ENCODE measurements at regions not wholly inside any gene's neighbourhood (a gene's known extent, or its start where the extent isn't known, plus 50 kb on each side); places are given as distances from the start of the nearest gene placed in this dataset.
A peak's percentile ranks its signal among the peaks of the same experiment; 100 is the strongest.

- in situ Hi-C loops (cut with HindIII; ENCODE audit: low pct_ligation_motif_present, low pct_unique_long_range_greater_than_20kb, low sequenced_read_pairs): no loop called here
- DNase-seq: no peak
Measured at GRCh38 chr10:54905578-54906192, 104.7 kb upstream of the PCDH15 start.

- DNase-seq: no peak
- in situ Hi-C loops (cut with HindIII; ENCODE audit: low pct_ligation_motif_present, low pct_unique_long_range_greater_than_20kb, low sequenced_read_pairs): no loop called here
Measured at GRCh38 chr10:54904833-54905232, 103.8 kb upstream of the PCDH15 start.

GRCh38 chr10:54903745-54904144, 102.7 kb upstream of the PCDH15 start:
- in situ Hi-C loops (cut with HindIII; ENCODE audit: low pct_ligation_motif_present, low pct_unique_long_range_greater_than_20kb, low sequenced_read_pairs): no loop called here
- DNase-seq: no peak

GRCh38 chr10:54900584-54900983, 99.6 kb upstream of the PCDH15 start:
- DNase-seq: no peak
- in situ Hi-C loops (cut with HindIII; ENCODE audit: low pct_ligation_motif_present, low pct_unique_long_range_greater_than_20kb, low sequenced_read_pairs): no loop called here

GRCh38 chr10:54880996-54881395, 80.0 kb upstream of the PCDH15 start:
- DNase-seq: no peak
- in situ Hi-C loops (cut with HindIII; ENCODE audit: low pct_ligation_motif_present, low pct_unique_long_range_greater_than_20kb, low sequenced_read_pairs): no loop called here

- in situ Hi-C loops (cut with HindIII; ENCODE audit: low pct_ligation_motif_present, low pct_unique_long_range_greater_than_20kb, low sequenced_read_pairs): no loop called here
- peak; percentile 3 for DNase-seq
Measured at GRCh38 chr10:54869022-54869421, 68.0 kb upstream of the PCDH15 start.

- in situ Hi-C loops (cut with HindIII; ENCODE audit: low pct_ligation_motif_present, low pct_unique_long_range_greater_than_20kb, low sequenced_read_pairs): no loop called here
- DNase-seq: no peak
Measured at GRCh38 chr10:54866666-54867065, 65.6 kb upstream of the PCDH15 start.

- in situ Hi-C loops (cut with HindIII; ENCODE audit: low pct_ligation_motif_present, low pct_unique_long_range_greater_than_20kb, low sequenced_read_pairs): no loop called here
- DNase-seq: no peak
Measured at GRCh38 chr10:54854843-54855242, 53.8 kb upstream of the PCDH15 start.

- in situ Hi-C loops (cut with HindIII; ENCODE audit: low pct_ligation_motif_present, low pct_unique_long_range_greater_than_20kb, low sequenced_read_pairs): no loop called here
- no peak for DNase-seq
Measured at GRCh38 chr10:54854389-54854788, 53.4 kb upstream of the PCDH15 start.

GRCh38 chr10:54853883-54854282, 52.9 kb upstream of the PCDH15 start:
- DNase-seq: no peak
- in situ Hi-C loops (cut with HindIII; ENCODE audit: low pct_ligation_motif_present, low pct_unique_long_range_greater_than_20kb, low sequenced_read_pairs): no loop called here

Data from ACHN (cell line).